Skin epidermis (tissue), 12 donors: ENCODE measurements at regions not wholly inside any gene's neighbourhood (a gene's known extent, or its start where the extent isn't known, plus 50 kb on each side); places are given as distances from the start of the nearest gene placed in this dataset.

ENCODE experiments used
- H3K27ac ChIP-seq, 21 experiments: fragments of 200-600 bp; sonication (generic) in 11 of 21; one replicate each; pipeline ENCODE4 v1.5.0; 2020; ENCODE audit warnings: mild to moderate bottlenecking in 3 of 21, inconsistent platforms in 2 of 21, moderate library complexity in 2 of 21
- H3K4me3 ChIP-seq, 7 experiments: fragments of 200-600 bp; sonication (generic) in 2 of 7; one replicate each; pipeline ENCODE4 v1.5.0; 2020; ENCODE audit warnings: inconsistent platforms in 2 of 7, mild to moderate bottlenecking in 2 of 7, moderate library complexity in 1 of 7

DNA sequence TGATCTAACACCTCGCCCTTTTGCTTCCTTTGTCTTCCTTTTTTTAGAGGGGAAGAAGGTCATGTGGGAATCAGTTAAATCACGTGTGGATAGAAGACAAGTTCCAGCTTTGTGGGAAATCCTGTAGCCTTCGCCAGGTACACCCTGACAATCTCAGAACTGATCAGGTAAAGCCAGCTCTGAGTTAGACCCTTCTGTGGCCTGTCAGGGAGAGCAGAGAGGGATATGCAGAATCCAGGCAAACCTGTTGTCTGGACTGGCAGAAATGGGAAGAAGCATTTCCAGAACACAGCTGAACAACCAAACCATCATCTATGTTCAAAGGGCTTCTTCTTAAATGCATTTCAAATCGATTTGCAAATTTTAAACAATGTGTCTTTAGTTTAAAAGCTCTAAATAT is 247.4 kb upstream of the FN1 start:
- H3K27ac ChIP-seq = no peak overlapping the region
- no peak overlapping the region for H3K4me3 ChIP-seq

DNA sequence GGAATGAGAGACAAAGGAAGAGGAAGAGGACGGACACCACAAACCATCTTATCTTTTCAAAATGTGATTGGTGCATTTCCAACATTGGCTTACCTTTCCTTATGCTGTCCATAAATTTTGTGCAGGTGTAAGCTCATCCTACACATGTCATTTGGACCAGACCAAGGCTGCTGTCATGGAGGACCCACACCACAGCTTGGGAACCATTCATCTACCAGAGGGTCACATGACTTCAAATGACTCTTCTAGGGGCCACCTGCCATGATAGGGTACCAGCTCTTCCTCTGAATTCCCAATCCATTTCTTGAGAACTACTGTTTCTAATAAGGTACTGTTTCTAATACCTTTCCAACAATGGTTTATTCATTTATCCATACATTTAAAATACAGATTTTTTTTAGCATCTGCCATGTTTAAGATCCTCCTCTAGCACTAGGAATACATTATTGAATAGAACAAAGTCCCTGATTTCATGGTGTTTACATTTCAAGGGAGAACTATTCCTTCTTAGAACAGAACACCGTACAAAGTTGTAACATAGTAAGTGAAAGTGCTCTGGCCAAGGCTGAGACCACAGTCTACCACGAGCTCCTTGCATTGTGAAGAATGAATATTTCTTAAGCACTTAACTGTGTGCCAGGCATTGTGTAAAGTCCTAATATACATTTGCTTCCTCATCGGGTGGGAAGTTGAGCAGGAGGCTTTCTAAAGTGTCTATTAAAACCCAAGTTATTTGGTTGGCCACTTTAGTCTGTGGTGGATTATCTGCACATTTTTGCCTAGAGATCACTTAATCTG is 246.1 kb upstream of the FN1 start:
- no peak overlapping the region for H3K4me3 ChIP-seq
- peak overlapping the region in 1 of 21 experiments; percentile 23 for H3K27ac ChIP-seq

DNA sequence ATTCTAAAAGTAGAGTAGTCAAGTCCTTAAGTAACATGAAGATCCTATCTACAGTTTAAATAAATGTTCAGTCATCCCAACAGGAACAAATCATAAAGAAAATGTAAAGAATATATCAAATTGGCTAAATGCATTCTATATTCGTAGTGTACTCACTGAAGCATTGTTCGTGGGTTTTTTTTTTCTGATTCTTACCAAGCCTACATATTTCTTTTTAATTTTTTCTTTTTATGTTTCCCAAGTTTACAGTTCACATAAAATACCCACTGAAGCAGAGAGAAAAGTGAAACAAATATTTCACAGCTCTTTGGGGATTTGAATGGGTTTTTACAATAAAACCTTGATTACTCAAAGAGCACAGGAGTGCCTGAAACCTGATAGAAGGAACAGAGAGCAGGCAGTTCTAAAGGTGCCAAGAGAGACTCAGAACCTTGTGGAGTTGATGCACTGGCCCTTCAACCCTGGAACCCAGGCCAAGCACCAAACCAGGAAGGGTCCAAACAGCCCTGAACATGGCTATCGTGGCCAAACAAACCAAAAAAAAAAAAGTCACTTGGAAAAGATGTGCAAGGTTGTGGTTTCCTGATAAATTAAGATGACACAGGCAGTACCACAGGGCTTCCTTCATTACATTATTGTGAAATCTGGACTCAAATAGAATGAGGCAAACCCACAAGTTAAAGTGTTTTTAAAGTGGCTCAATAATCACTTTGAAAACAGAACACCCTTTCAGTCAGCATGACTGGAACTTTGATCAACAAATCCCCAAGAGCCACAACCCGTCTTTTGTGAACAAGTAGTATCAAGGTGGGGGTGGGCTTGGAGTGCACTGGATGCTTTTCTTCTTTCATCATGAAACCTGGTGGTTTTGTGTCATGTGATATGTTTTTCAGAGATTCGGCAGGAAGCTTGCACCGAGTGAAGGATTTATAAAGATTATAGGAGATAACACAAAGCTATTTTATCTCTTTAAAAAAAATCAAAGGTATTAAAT is 245.0 kb upstream of the FN1 start:
- Histone ChIP-seq H3K4me3 (no peak overlapping the region), H3K27ac (peak overlapping the region in 2 of 21 experiments; percentile 23 to 26)

DNA sequence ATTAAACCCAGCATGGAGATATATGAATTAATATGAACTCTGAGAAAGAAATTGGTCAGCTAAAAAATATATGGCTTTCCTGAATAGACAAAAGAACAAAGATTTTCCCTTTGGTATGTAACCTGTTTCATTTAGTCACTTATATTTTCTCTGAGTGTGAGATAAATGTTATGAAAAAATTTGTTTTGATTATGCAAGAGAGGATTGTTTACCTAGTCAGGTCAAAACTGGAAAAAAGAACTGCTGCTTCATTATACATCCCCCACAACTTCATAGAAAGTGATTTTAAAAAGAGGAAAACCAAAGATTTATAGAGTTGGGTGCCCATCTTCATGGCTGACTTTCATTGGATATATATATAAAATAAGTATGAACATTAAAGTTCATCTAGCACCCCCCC is 242.2 kb upstream of the FN1 start:
- Histone ChIP-seq H3K27ac (no peak overlapping the region), H3K4me3 (no peak overlapping the region)

DNA sequence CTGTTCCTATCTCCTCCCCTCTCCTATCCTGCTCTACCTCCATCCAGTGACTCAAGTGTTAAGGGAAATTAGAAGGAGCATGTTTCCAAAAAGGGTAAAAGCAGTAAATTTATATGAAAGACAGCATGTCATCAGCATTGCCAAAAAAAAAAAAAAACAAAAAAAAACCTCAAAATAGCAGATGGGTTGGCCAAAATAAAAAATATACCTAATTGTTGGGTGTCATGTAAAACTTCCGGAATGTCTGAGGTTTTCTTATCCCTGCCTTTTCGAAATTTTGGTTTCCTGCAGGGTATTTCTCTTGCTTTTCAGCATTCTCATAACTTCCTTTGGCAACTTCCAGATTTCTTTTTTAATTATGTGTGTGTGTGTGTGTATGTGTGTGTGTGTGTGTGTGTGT is 241.6 kb upstream of the FN1 start:
- H3K4me3 ChIP-seq = no peak overlapping the region
- no peak overlapping the region for H3K27ac ChIP-seq

DNA sequence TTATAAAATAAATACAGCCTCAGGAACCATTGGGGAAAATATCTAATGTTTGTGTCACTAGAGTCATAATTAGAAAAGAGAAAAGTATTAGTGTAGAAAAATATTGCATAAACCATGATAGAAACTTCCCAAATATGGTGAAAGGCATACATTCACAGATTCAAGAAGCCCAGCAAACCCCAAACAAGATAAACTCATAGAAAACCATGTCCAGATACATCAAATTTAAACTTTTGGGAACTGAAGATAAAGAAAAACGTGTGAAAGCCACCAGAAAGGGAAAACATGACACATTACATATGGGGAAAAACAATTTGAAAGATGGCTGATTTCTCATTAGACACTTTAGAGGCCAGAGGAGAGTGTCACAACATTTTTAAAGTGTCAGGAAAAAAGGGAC is 236.5 kb upstream of the FN1 start:
- no peak overlapping the region for H3K4me3 ChIP-seq
- no peak overlapping the region for H3K27ac ChIP-seq

DNA sequence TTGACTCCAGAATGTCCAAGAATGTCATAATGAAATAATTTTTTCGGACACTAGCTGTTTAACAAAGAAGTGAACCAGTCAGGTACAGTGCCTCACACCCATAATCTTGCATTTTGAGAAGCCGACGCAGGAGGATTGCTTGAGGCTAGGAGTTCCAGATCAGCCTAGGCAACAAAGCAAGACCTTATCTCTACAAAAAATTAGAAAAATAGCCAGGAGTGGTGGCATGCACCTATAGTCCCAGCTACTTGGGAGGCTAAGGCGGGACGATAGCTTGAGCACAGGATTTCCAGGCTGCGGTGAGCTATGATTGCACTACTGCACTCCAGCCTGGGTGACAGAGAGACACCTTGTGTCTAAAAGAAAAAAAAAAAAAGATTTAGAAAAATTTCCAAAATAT is 235.8 kb upstream of the FN1 start:
- no peak overlapping the region for H3K4me3 ChIP-seq

DNA sequence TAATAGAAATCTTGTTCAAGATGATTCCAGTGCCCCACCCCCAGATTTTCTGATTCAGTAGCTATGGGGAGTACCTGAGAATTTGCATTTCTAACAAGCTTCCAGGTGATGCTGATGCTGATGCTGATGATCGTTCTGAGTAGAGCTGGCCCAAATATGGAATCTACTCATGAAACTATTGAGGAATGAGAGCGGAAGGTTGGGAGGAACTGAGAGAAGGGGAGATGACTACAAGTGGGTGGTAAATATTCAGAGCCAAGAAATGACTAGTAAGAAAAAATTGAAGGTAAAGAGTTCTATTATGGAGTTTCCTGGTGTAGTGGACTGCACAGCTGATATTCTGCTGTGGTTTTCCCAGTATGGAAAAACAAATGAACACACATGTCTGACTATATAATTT is 235.4 kb upstream of the FN1 start:
- H3K27ac ChIP-seq = no peak overlapping the region
- H3K4me3 ChIP-seq = no peak overlapping the region

More for the DNA sequence above, 235.8 kb upstream of the FN1 start:
- H3K27ac ChIP-seq = no peak overlapping the region

DNA sequence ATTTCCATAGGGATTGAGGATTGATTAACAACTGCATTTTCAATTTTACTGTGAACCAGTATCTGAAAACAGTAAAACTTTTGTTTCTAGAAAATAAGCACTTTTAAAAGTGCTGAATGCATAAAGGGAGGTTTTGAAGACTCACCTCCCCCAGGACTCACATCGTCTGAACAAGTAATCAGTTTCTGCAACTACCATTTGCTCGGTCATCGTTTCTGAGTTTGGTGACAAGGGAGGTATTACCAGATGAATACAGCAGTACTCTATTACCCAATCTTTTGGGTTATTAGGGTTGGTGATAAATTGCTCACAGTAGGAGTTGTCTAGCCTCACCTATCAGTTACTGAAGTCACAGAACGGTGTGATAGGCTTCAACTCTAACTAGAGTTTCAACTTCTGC is 234.5 kb upstream of the FN1 start:
- no peak overlapping the region for H3K27ac ChIP-seq

DNA sequence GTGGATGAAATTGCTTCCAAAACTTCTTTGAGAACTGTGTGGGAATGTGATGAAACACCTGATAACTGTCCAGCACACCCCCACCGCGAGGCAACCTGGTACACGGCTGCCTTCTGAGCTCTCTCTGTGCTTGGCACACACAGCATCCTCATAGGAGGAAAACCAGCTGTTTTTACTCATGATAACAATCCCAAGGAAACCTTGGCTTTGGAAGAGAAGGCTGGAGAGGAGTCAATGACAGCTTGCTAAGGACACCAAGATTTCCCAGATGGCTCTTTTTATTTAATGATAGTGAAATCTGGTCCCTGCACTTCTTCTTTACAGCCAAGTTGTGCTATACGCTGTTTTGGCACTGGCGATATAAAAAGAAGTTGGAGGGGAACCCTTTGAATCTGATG is 232.5 kb upstream of the FN1 start:
- Histone ChIP-seq H3K27ac (no peak overlapping the region), H3K4me3 (no peak overlapping the region)

More for the DNA sequence above, 234.5 kb upstream of the FN1 start:
- H3K4me3 ChIP-seq = no peak overlapping the region

DNA sequence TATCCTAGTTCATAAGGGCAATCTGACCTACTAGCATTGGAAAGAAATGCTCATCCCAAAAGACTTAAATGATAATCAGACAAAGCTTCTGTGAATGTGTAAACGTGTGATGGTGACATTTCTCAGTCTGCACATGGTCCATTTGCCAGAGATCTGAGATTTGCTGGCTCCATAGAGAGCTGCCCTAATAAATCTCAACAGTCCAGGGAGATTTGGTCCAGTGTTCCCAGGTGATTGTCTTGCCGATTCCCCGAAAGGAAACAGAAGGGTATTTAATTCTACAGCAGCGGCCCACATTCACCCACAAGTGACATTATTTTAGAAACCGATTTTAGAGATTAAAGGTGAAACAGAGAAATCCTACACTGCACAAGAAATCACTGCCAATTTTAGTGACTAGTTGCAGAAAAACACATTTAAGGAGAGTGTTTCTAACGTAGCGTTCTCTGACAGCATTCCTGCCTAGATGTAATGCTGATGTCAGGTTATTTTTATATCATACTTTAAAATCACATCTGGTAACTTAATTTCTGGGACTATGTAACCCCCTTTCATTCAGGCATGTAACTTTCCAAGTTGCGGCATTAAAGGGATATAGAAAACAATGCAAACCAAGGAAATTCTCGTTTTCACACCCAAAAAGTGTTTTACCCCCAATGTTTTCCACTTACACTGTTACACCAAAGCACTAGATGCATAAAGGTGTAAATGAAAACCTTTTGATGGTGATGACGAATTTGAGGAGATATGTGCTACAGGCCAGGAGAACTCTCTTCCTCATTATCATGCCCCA is 231.9 kb upstream of the FN1 start:
- H3K4me3 ChIP-seq = no peak overlapping the region
- no peak overlapping the region for H3K27ac ChIP-seq

DNA sequence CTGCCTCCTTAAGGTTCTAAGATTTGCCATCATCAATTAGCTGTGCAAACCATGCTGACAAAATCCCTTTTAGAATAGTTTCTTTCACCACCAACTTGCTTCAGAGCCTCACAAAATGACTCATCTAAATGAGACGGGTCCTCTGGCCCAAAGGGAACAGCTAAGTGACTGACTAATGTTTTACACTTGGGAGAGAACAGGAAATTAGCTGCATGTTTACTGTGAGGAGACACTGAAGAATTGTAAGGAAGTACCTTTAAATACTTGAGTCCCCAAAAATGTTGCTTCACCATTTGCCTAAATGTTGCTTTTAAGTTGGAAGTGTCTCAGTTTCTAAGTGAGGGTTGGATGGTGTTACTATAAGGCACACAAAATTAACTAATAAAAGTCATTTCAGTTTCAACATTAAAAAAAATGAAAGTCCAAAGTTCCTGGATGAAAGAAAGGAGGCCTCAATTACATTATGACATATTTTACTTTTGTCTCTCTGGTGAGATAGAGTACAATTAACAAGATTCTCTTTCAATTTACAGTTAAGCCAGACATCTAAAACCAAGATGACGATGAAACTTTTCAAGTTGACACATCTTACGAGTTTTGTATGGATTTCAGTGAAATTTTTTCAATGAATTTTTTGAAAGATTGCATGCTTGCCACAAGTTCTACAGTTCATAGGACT is 229.1 kb upstream of the FN1 start:
- H3K4me3 ChIP-seq = no peak overlapping the region
- peak overlapping the region in 5 of 21 experiments; percentile 23 to 68 (median 34) for H3K27ac ChIP-seq

DNA sequence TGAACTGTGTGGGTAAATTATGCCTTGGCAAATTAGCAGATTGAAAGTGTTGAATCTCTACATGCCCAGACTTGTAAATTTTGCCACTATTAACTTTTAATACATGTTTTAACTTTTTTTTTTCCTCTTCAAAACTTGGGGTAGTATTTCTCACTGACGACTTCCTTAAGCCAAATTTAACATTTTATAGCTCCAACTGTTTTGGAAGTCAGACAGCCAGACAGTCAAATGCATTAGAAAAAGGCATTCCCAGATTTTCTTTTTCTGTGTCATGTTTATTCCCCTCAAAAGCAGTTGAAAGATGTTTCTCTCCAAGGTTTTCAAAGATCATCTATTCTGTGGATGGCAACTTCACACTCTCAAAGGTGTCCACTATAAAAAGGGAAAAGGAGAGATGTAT is 226.8 kb upstream of the FN1 start:
- H3K27ac ChIP-seq = peak overlapping the region in 4 of 21 experiments; percentile 35 to 82 (median 54)
- H3K4me3 ChIP-seq = no peak overlapping the region

DNA sequence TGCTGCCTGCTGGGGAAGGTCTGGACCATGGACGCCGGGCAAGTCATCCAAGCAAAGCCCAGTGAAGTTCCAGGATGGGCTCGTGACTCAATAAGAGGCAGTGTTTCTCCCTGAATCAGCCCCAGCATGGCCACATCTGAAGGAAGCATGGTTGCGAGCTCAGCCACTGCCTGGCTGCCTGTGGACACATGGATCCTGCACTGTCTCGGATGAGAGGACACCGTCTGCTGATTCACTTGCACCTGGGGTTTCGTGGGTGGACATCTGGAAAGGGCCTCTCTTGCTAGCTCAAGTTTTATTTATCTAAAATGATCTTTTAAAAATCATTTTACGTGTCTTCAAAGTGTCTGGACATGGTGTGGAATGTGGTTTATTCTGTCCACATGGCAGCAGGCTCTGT is 224.8 kb upstream of the FN1 start:
- Histone ChIP-seq H3K4me3 (no peak overlapping the region), H3K27ac (peak overlapping the region in 4 of 21 experiments; percentile 2 to 82 (median 30))

DNA sequence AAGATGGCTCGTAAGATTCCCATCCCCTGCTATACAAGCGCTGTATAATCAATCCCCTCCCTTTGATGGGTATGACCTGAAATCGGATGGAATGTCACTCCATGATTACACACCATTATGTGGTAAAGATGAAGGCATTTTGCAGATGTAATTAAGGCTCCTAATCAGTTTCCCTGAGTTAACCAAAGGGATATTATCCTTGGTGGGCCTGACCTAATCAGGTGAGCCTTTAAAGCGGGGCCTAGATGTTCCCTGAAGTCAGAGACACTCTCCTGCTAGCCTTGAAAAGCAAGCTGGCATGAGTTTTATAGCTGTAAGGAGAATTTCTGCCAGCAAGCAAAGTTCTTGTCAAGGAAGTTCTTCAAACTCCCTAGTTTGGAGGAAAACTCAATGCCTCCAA is 223.8 kb upstream of the FN1 start:
- peak overlapping the region in 7 of 21 experiments; percentile 2 to 82 (median 30) for H3K27ac ChIP-seq

DNA sequence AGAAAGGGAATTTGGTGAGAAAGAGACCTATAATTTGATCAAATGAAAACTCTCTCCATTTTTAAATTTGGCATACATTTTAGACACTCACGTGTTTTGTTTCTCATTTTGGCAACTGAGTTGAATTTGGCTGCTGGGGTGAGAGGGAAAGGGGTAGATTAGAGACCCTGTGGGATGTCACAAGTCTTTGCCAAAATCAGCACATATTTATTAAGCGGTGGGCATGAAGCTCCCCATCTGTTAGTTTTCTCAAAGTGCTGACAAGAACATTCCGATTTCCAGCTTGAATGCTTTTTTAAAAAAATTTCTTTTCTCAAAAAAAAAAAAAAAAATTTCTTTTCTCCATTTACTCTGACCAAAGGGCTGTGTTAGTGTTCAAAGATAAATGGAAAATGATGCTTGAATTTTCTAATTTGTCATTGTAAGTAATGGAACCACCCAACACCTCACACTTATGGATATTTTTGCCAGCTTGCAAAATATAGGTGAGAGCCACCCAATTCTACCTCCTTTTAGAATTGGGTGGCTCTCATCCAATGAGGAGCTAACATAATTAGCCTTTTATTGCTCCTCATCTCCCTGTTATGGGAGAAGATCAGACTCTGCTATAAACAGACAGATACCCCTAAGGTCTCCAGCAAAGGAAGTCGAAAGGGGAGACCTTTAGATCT is 222.9 kb upstream of the FN1 start:
- H3K4me3 ChIP-seq = no peak overlapping the region
- H3K27ac ChIP-seq = peak overlapping the region in 5 of 21 experiments; percentile 19 to 82 (median 40)

More for the DNA sequence above, 223.8 kb upstream of the FN1 start:
- H3K4me3 ChIP-seq = no peak overlapping the region

DNA sequence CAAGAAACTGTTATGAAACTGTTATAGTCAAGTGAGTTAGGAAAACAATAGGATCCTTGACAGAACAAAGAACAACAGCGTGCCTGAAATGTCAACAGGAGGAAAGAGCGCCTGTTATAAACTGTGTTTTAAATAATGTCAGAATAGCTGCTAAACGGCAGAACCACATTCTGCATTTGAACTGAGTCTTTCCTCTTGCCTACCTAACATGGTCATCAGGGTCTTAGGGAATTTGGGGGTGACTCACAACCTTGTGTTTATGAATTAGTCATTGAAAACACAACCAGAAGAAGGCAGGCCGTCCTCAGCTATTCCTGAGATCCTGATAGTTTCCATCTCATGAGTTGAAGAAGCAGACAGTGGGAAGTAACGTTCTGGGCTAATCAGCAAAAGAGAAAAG is 222.0 kb upstream of the FN1 start:
- Histone ChIP-seq H3K27ac (peak overlapping the region in 4 of 21 experiments; percentile 19 to 82 (median 32)), H3K4me3 (no peak overlapping the region)

DNA sequence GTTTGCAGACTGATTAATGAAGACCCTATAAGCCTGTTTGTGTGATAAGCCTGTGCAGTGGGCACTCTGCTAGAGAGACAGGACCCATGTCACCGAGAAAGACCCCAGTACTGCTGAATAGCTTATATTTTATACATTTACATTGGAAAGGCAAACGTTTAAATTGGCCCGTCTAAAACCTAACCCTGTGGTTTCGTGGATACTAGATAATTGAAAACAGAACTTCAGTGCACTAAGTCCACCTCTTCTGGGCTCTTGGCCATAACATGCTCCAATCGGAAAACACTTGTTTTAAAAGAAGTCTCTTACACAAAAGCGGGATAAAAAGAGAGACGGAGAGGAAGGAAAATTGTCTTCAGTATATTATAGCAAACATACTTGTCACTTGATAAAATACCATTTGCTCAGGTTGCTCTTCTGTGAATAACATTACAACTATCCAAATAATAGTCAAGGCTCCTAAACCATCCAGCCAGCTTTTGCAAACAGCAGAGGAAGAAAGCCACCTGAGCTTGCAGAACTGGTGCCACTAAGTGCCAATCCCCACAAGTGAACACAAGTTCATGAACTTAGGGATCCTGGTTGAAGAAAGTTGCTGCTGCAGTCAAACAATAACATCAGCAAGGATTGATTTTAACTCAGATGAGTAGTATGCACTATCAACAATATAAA is 218.4 kb upstream of the FN1 start:
- peak overlapping the region in 5 of 21 experiments; percentile 15 to 52 (median 27) for H3K27ac ChIP-seq

More for the DNA sequence above, 218.4 kb upstream of the FN1 start:
- H3K4me3 ChIP-seq = no peak overlapping the region
